ENCODE measurements at regions not wholly inside any gene's neighbourhood (a gene's known extent, or its start where the extent isn't known, plus 50 kb on each side); places are given as distances from the start of the nearest gene placed in this dataset.

- no peak for TF ChIP-seq CTCF (IDR thresholded peaks at IDR 0.05; ENCODE audit: insufficient read depth, missing control alignments)
- no peak for FAIRE-seq
- no peak for DNase-seq (ENCODE audit: insufficient read length, low spot score)
Observed at GRCh38 chr9:96173640-96174039, 128.3 kb downstream of the HSD17B3 start.

GRCh38 chr9:96172797-96173196, 129.2 kb downstream of the HSD17B3 start:
- no peak for TF ChIP-seq CTCF (IDR thresholded peaks at IDR 0.05; ENCODE audit: insufficient read depth, missing control alignments)
- DNase-seq (ENCODE audit: insufficient read length, low spot score) (no peak), FAIRE-seq (no peak)

- FAIRE-seq (no peak), DNase-seq (ENCODE audit: insufficient read length, low spot score) (no peak)
- TF ChIP-seq CTCF (IDR thresholded peaks at IDR 0.05; ENCODE audit: insufficient read depth, missing control alignments), result no peak
Observed at GRCh38 chr9:96171728-96172127, 130.2 kb downstream of the HSD17B3 start.

- no peak for FAIRE-seq
- DNase-seq (ENCODE audit: insufficient read length, low spot score), result no peak
- no peak for TF ChIP-seq CTCF (IDR thresholded peaks at IDR 0.05; ENCODE audit: insufficient read depth, missing control alignments)
Observed at GRCh38 chr9:96169901-96170300, 132.1 kb downstream of the HSD17B3 start.

- no peak for FAIRE-seq
- no peak for DNase-seq (ENCODE audit: insufficient read length, low spot score)
- no peak for TF ChIP-seq CTCF (IDR thresholded peaks at IDR 0.05; ENCODE audit: insufficient read depth, missing control alignments)
Observed at GRCh38 chr9:96169484-96169883, 132.5 kb downstream of the HSD17B3 start.

DNA sequence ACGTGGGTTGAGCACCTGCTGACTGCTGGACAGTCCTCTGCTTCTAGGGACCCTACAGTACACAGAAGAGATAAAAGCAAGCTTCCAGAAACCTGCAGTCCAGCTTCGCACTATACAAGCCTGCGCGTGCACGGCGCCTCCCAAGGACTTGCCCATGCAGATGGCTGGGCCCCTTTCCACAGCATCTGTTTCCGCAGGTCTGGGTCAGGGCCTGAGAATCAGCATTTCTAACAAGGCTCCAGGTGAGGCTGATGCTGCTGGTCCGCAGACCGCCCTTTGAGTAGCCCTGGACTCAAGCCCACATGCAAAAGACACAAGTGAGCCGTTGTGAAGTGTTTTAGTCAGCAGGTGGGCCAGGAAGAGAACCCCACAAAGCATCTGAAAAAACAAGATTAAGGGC, 133.1 kb downstream of the HSD17B3 start:
- FAIRE-seq, result no peak
- TF ChIP-seq CTCF (IDR thresholded peaks at IDR 0.05; ENCODE audit: insufficient read depth, missing control alignments), result no peak
- no peak for DNase-seq (ENCODE audit: insufficient read length, low spot score)

DNA sequence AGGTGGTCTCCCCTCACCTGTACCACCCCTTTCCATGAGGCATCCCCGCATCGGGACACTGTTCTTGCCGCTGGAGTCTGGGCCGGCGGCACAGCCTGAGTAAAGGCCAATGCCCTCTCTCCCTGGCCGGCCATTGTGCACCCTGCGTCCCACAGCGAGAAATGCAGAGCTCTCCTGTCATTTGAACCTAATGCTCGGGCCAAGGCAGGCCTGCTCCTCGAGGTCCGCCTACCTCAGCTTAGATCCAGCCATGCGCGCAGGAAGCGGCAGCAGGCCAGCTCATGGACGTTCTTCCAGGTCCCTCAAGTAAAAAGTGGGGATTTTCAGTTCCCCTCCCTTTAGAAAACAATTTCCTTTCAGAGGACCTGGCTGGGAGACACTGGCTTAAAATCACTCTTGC, 135.0 kb downstream of the HSD17B3 start:
- FAIRE-seq (no peak), DNase-seq (ENCODE audit: insufficient read length, low spot score) (no peak)
- no peak for TF ChIP-seq CTCF (IDR thresholded peaks at IDR 0.05; ENCODE audit: insufficient read depth, missing control alignments)

Measured in D721Med (cell line).